ENCODE measurements at regions not wholly inside any gene's neighbourhood (a gene's known extent, or its start where the extent isn't known, plus 50 kb on each side); places are given as distances from the start of the nearest gene placed in this dataset.
A peak's percentile ranks its signal among the peaks of the same experiment; 100 is the strongest.

DNA sequence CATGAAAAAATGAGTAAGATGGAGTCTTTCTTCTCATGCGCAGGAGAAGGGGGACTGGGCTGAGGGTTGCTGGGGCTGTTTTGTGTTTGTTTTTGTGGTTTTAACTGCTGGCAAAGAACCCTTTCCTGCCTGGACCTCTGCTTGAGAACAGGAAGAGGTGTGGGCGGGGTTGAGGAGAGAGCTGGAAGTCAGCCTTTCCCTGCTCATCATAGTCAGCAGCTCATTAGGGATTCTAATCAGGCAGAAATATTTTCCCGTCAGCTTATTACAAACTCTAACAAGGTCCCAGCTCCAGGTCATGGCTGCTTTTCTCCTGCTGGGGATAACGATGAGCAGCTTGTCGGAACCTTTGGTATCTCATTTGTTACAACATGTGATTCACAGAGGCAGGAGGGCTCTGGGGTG is 185.0 kb upstream of the NRXN3 start:
- in situ Hi-C loops (cut with MboI): no loop called here
- no peak overlapping the region for H3K4me2 ChIP-seq (ENCODE audit: unreplicated experiment)
- H3K9me2 ChIP-seq (ENCODE audit: insufficient read depth): no peaks in the 10 kb centered on the region
- H3K79me2 ChIP-seq (ENCODE audit: insufficient read depth): no peaks in the 10 kb centered on the region
- no peaks in the 10 kb centered on the region for H3K36me3 ChIP-seq (ENCODE audit: low read depth)
- WGBS, 2 experiments (ENCODE audit: low coverage in 1 of 2, low lambda C conversion rate in 2 of 2, missing lambda C conversion rate in 2 of 2): 14 to 16% methylated on average over 5 of the region's 5 CpGs
- TF ChIP-seq EZH2phosphoT487 (IDR thresholded peaks at IDR 0.05; ENCODE audit: insufficient read depth, low read depth): no peak
- H3K27me3 ChIP-seq (replicated peaks; ENCODE audit: insufficient read depth): peaks cover 15% of the 10 kb centered on the region
- H3K9me3 ChIP-seq (ENCODE audit: low read depth): no peaks in the 10 kb centered on the region
- no peak overlapping the region for H3K4me3 ChIP-seq
- peak; percentile 19 for DNase-seq
- H3K4me1 ChIP-seq (ENCODE audit: insufficient read depth): 0 out of 2 replicates have a peak, but pooled peaks cover 4% of the 10 kb centered on the region
- no peaks in the 10 kb centered on the region for H4K20me1 ChIP-seq (ENCODE audit: insufficient read depth)
- no peak overlapping the region for H3K27ac ChIP-seq
- no peak overlapping the region for H2AFZ ChIP-seq
- H3K9ac ChIP-seq: no peak overlapping the region
- no peaks in the 10 kb centered on the region for H3F3A ChIP-seq (ENCODE audit: insufficient read depth)

- no peaks in the 10 kb centered on the region for H3K36me3 ChIP-seq (ENCODE audit: low read depth)
- H3K4me1 ChIP-seq (ENCODE audit: insufficient read depth): 0 out of 2 replicates have a peak, but pooled peaks cover 4% of the 10 kb centered on the region
- no peak overlapping the region for H3K4me3 ChIP-seq
- H3K27ac ChIP-seq: no peak overlapping the region
- peaks cover 11% of the 10 kb centered on the region; the same call in 1 of the 2 replicates for H3K27me3 ChIP-seq (replicated peaks; ENCODE audit: insufficient read depth)
- DNase-seq: no peak
- no peaks in the 10 kb centered on the region for H3F3A ChIP-seq (ENCODE audit: insufficient read depth)
- H3K9ac ChIP-seq: no peak overlapping the region
- in situ Hi-C loops (cut with MboI): no loop called here
- no peaks in the 10 kb centered on the region for H4K20me1 ChIP-seq (ENCODE audit: insufficient read depth)
- no peak for TF ChIP-seq EZH2 (IDR thresholded peaks at IDR 0.05; ENCODE audit: insufficient read depth, poor library complexity, severe bottlenecking)
- TF ChIP-seq EZH2phosphoT487 (IDR thresholded peaks at IDR 0.05; ENCODE audit: insufficient read depth, low read depth): no peak
- no peaks in the 10 kb centered on the region for H3K9me2 ChIP-seq (ENCODE audit: insufficient read depth)
- no peak overlapping the region for H2AFZ ChIP-seq
- 23 to 28% methylated on average over 1 of the region's 1 CpG for WGBS, 2 experiments (ENCODE audit: low coverage in 1 of 2, low lambda C conversion rate in 2 of 2, missing lambda C conversion rate in 2 of 2)
- H3K4me2 ChIP-seq (ENCODE audit: unreplicated experiment): no peak overlapping the region
- no peaks in the 10 kb centered on the region for H3K9me3 ChIP-seq (ENCODE audit: low read depth)
- no peaks in the 10 kb centered on the region for H3K79me2 ChIP-seq (ENCODE audit: insufficient read depth)
These were observed 183.4 kb upstream of the NRXN3 start for GRCh38 chr14:77986773-77987172.

GRCh38 chr14:77988096-77988870 is 181.9 kb upstream of the NRXN3 start:
- Histone ChIP-seq H3K9me2 (ENCODE audit: insufficient read depth) (no peaks in the 10 kb centered on the region), H3K27me3 (replicated peaks; ENCODE audit: insufficient read depth) (no peaks in the 10 kb centered on the region; the same call in 1 of the 2 replicates), H3K4me3 (no peak overlapping the region), H3K36me3 (ENCODE audit: low read depth) (no peaks in the 10 kb centered on the region), H2AFZ (no peak overlapping the region), H3K9ac (no peak overlapping the region), H3K4me2 (ENCODE audit: unreplicated experiment) (no peak overlapping the region), H4K20me1 (ENCODE audit: insufficient read depth) (no peaks in the 10 kb centered on the region), H3K27ac (no peak overlapping the region), H3K4me1 (ENCODE audit: insufficient read depth) (0 out of 2 replicates have a peak, but pooled peaks cover 4% of the 10 kb centered on the region), H3F3A (ENCODE audit: insufficient read depth) (no peaks in the 10 kb centered on the region), H3K79me2 (ENCODE audit: insufficient read depth) (no peaks in the 10 kb centered on the region), H3K9me3 (ENCODE audit: low read depth) (no peaks in the 10 kb centered on the region)
- DNase-seq: no peak
- TF ChIP-seq EZH2phosphoT487 (IDR thresholded peaks at IDR 0.05; ENCODE audit: insufficient read depth, low read depth) (no peak), EZH2 (IDR thresholded peaks at IDR 0.05; ENCODE audit: insufficient read depth, poor library complexity, severe bottlenecking) (no peak)
- WGBS, 2 experiments (ENCODE audit: low coverage in 1 of 2, low lambda C conversion rate in 2 of 2, missing lambda C conversion rate in 2 of 2): 21 to 24% methylated on average over 7 of the region's 7 CpGs
- in situ Hi-C loops (cut with MboI): no loop called here

DNA sequence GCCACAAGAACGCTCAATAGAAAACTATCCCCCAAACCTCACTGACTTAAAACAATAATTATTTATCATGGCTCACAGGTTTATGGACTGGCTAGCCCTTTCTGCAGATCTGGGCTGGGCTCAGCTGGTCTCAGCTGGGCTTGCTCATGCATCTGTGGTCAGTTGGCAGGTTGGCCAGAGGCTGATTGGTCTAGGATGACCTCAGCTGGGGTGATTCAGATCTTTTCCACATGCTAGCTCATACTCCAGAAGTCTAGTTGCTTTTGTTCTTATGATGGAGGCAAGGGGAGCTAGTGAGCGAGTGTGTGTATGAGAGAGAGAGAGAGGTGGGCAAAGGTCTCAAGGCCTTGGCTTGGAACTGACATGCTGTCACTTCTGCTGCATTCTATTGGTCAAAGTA is 181.2 kb upstream of the NRXN3 start:
- H3K4me1 ChIP-seq (ENCODE audit: insufficient read depth): 0 out of 2 replicates have a peak, but pooled peaks cover 4% of the 10 kb centered on the region
- peak; percentile 92 for DNase-seq
- H3K79me2 ChIP-seq (ENCODE audit: insufficient read depth): no peaks in the 10 kb centered on the region
- no peak overlapping the region for H3K4me2 ChIP-seq (ENCODE audit: unreplicated experiment)
- H3K27me3 ChIP-seq (replicated peaks; ENCODE audit: insufficient read depth): no peaks in the 10 kb centered on the region; the same call in 1 of the 2 replicates
- H3K9me3 ChIP-seq (ENCODE audit: low read depth): no peaks in the 10 kb centered on the region
- in situ Hi-C loops (cut with MboI): no loop called here
- no peak for TF ChIP-seq EZH2phosphoT487 (IDR thresholded peaks at IDR 0.05; ENCODE audit: insufficient read depth, low read depth)
- TF ChIP-seq EZH2 (IDR thresholded peaks at IDR 0.05; ENCODE audit: insufficient read depth, poor library complexity, severe bottlenecking): no peak
- H3K9ac ChIP-seq: no peak overlapping the region
- H2AFZ ChIP-seq: no peak overlapping the region
- H4K20me1 ChIP-seq (ENCODE audit: insufficient read depth): no peaks in the 10 kb centered on the region
- 25 to 35% methylated on average over 2 of the region's 2 CpGs for WGBS, 2 experiments (ENCODE audit: low coverage in 1 of 2, low lambda C conversion rate in 2 of 2, missing lambda C conversion rate in 2 of 2)
- no peaks in the 10 kb centered on the region for H3F3A ChIP-seq (ENCODE audit: insufficient read depth)
- no peaks in the 10 kb centered on the region for H3K36me3 ChIP-seq (ENCODE audit: low read depth)
- H3K4me3 ChIP-seq: no peak overlapping the region
- H3K27ac ChIP-seq: no peak overlapping the region
- no peaks in the 10 kb centered on the region for H3K9me2 ChIP-seq (ENCODE audit: insufficient read depth)
